ENCODE measurements at regions not wholly inside any gene's neighbourhood (a gene's known extent, or its start where the extent isn't known, plus 50 kb on each side); places are given as distances from the start of the nearest gene placed in this dataset.

- no peak for TF ChIP-seq USF1 (IDR thresholded peaks at IDR 0.05; ENCODE audit: borderline replicate concordance, extremely low read length, insufficient read depth, low read depth, low read length)
- TF ChIP-seq NKRF (conservative IDR thresholded peaks at IDR 0.05) = peak; percentile 35; the same call in 1 of the 2 replicates
- no peak for TF ChIP-seq SIX5 (IDR thresholded peaks at IDR 0.05; ENCODE audit: low read depth, low read length, severe bottlenecking)
- TF ChIP-seq, protein P1, sequence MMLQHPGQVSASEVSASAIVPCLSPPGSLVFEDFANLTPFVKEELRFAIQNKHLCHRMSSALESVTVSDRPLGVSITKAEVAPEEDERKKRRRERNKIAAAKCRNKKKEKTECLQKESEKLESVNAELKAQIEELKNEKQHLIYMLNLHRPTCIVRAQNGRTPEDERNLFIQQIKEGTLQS (IDR thresholded peaks at IDR 0.05; ENCODE audit: borderline replicate concordance, extremely low read depth, low read depth, low read length) = no peak
- TF ChIP-seq MTA3 (IDR thresholded peaks at IDR 0.05; ENCODE audit: borderline replicate concordance, low read length) = peak; percentile 97; the same call in 1 of the 2 replicates
- TF ChIP-seq YBX1 (IDR thresholded peaks at IDR 0.05) = no peak
- no peak; the same call in 1 of the 2 replicates for TF ChIP-seq REST (IDR thresholded peaks at IDR 0.05; ENCODE audit: low read depth, low read length)
- no peak for TF ChIP-seq SREBF1 (IDR thresholded peaks at IDR 0.05; ENCODE audit: low read length)
- TF ChIP-seq, protein P2, sequence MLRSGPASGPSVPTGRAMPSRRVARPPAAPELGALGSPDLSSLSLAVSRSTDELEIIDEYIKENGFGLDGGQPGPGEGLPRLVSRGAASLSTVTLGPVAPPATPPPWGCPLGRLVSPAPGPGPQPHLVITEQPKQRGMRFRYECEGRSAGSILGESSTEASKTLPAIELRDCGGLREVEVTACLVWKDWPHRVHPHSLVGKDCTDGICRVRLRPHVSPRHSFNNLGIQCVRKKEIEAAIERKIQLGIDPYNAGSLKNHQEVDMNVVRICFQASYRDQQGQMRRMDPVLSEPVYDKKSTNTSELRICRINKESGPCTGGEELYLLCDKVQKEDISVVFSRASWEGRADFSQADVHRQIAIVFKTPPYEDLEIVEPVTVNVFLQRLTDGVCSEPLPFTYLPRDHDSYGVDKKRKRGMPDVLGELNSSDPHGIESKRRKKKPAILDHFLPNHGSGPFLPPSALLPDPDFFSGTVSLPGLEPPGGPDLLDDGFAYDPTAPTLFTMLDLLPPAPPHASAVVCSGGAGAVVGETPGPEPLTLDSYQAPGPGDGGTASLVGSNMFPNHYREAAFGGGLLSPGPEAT (IDR thresholded peaks at IDR 0.05; ENCODE audit: low read depth) = peak; percentile 84
- peak; percentile 99 for TF ChIP-seq IKZF1 (conservative IDR thresholded peaks at IDR 0.05)
- TF ChIP-seq PKNOX1 (IDR thresholded peaks at IDR 0.05) = peak; percentile 43; the same call in 1 of the 2 replicates
- TF ChIP-seq GABPA (IDR thresholded peaks at IDR 0.05; ENCODE audit: low read depth) = peak; percentile 85
- TF ChIP-seq ASH2L (IDR thresholded peaks at IDR 0.05; ENCODE audit: borderline replicate concordance, low read depth) = no peak
- no peak for TF ChIP-seq SRF (IDR thresholded peaks at IDR 0.05; ENCODE audit: low read depth in 2 of 2, low read length in 2 of 2)
- no peak for TF ChIP-seq HCFC1 (IDR thresholded peaks at IDR 0.05; ENCODE audit: low read length)
- TF ChIP-seq SREBF2 (IDR thresholded peaks at IDR 0.05; ENCODE audit: low read length) = no peak
- TF ChIP-seq YY1 (IDR thresholded peaks at IDR 0.05; ENCODE audit: low read depth, low read length) = no peak
- TF ChIP-seq NBN (IDR thresholded peaks at IDR 0.05) = peak; percentile 75
- TF ChIP-seq, protein P3, sequence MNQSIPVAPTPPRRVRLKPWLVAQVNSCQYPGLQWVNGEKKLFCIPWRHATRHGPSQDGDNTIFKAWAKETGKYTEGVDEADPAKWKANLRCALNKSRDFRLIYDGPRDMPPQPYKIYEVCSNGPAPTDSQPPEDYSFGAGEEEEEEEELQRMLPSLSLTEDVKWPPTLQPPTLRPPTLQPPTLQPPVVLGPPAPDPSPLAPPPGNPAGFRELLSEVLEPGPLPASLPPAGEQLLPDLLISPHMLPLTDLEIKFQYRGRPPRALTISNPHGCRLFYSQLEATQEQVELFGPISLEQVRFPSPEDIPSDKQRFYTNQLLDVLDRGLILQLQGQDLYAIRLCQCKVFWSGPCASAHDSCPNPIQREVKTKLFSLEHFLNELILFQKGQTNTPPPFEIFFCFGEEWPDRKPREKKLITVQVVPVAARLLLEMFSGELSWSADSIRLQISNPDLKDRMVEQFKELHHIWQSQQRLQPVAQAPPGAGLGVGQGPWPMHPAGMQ (IDR thresholded peaks at IDR 0.05; ENCODE audit: borderline replicate concordance) = peak; percentile 71
These were observed 113.0 kb upstream of the SLC25A33 start (continued) for GRCh38 chr1:9426291-9426711.
